Esophagus (tissue), 2 donors: ENCODE measurements at regions not wholly inside any gene's neighbourhood (a gene's known extent, or its start where the extent isn't known, plus 50 kb on each side); places are given as distances from the start of the nearest gene placed in this dataset.
"Not testable (repeated sequence)": the region's sequence is repeated elsewhere in the genome, so short reads cannot be mapped to it uniquely, and the experiment has no call there.

Experiments
- H3K27ac ChIP-seq, 2 donors: one replicate each; pipeline ENCODE4 v1.5.1; 2013; ENCODE audit warnings: low read depth in 2 of 2, mild to moderate bottlenecking in 2 of 2, inconsistent platforms in 1 of 2, low read length in 1 of 2, moderate library complexity in 1 of 2
- H3K27me3 ChIP-seq, 2 donors: one replicate each; pipeline ENCODE4 v1.6.1; 2013; ENCODE audit warnings: low read length in 2 of 2, control low read depth in 1 of 2, mild to moderate bottlenecking in 1 of 2; ENCODE audit not compliant: insufficient read depth in 2 of 2, control insufficient read depth in 1 of 2
- H3K36me3 ChIP-seq, 2 donors: one replicate each; pipeline ENCODE4 v1.6.1; 2013; ENCODE audit warnings: low read length in 1 of 2; ENCODE audit not compliant: control insufficient read depth in 2 of 2, insufficient read depth in 2 of 2
- H3K4me1 ChIP-seq, 2 donors: one replicate each; pipeline ENCODE4 v1.6.1; 2013; ENCODE audit warnings: low read length in 1 of 2; ENCODE audit not compliant: control insufficient read depth in 2 of 2, insufficient read depth in 2 of 2
- H3K4me3 ChIP-seq, 2 donors: one replicate each; pipeline ENCODE4 v1.5.1; 2013; ENCODE audit warnings: low read length in 2 of 2, mild to moderate bottlenecking in 2 of 2, low read depth in 1 of 2, moderate library complexity in 1 of 2
- H3K9me3 ChIP-seq, 2 donors: one replicate each; pipeline ENCODE4 v1.6.1; 2013; ENCODE audit warnings: mild to moderate bottlenecking in 2 of 2, low read depth in 1 of 2, low read length in 1 of 2, moderate library complexity in 1 of 2; ENCODE audit not compliant: control insufficient read depth in 2 of 2, insufficient read depth in 1 of 2
- WGBS, 2 donors: extraction: QIAGEN DNeasy Blood & Tissue Kit; methylation state at CpG; one replicate each; pipeline ENCODE4 v1.1.7; 2013; 5-methylcytosine and 5-hydroxymethylcytosine counted together
- donor health status: healthy with polysubstance abuse.
- donor health status: Bipolar disorder and iron deficiency.

DNA sequence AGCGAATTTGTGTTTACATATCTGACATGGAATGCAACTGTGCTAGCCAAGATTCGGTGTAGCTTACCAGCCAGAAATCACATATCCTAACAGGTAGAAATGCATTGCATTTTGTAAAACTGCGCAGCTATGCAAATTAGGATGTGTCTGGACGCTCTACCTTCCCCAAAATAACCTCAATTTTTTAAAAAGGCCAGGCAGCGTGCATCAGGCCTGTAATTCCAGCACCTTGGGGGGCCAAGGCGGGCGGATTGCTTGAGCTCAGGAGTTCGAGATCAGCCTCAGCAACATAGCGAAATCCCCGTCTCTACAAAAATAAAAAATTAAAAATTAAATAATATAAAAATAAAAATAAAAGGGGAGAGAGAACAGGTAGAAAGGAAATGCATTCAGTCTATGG is 305.0 kb downstream of the TYW1 start:
- H3K9me3 ChIP-seq = no peaks in the 10 kb centered on the region
- WGBS, 2 donors = 28 to 31% methylated on average over 10 of the region's 10 CpGs
- H3K4me1 ChIP-seq = no peaks in the 10 kb centered on the region
- no peaks in the 10 kb centered on the region for H3K36me3 ChIP-seq
- H3K27me3 ChIP-seq = no peaks in the 10 kb centered on the region
- peak overlapping the region; percentile 89 to 99 for H3K27ac ChIP-seq
- H3K4me3 ChIP-seq = peak overlapping the region; percentile 69 to 93

DNA sequence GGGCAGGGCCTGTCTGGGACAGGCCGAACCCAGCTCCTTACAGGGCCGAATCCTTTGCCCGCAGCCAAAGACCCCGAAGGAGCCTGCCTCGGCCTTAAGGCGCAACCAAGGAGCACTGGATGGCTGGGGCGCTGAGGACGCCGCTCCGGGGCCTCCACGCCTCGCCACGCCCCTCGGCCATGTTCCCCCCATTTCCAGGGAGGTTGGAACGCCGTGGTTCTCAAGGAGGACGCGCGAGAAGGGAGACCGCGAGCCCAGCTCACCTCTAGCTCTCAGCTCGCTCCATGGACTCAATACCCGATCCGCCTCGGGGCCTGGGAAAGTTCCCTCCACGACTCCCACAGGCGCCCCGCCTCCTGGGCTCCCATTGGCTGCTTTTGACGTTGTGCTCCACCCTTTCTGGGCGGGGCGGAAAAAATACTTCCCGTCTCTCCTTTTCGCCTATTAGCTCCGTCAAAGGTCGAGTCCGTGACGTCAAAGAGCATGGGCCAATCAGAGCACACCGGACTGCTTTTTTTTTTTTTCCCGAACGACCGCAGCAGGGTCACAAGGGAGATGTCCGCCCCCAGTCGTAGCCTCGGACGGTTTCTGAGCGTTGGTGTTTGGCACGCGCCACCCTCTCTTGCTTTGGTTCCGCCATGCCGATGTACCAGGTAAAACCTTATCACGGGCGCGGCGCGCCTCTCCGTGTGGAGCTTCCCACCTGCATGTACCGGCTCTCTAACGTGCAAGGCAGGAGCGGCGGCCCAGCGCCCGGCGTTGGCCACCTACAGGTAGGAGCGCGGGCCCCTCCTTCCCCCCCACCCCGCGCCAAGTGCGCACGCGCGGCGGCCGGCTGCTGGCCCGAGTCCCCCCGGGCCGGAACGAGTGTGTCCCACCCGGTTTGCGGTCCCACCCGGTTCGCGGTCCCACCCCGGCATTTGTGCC is 305.7 kb downstream of the TYW1 start:
- peaks cover 0 to 2% of the 10 kb centered on the region in 2 donors for H3K36me3 ChIP-seq
- no peaks in the 10 kb centered on the region for H3K9me3 ChIP-seq
- 1% methylated on average over 83 of the region's 83 CpGs for WGBS, 2 donors
- no peaks in the 10 kb centered on the region for H3K4me1 ChIP-seq
- H3K27me3 ChIP-seq = no peaks in the 10 kb centered on the region
- H3K4me3 ChIP-seq = peak overlapping the region; percentile 73 to 93
- H3K27ac ChIP-seq = peak overlapping the region; percentile 97 to 99

DNA sequence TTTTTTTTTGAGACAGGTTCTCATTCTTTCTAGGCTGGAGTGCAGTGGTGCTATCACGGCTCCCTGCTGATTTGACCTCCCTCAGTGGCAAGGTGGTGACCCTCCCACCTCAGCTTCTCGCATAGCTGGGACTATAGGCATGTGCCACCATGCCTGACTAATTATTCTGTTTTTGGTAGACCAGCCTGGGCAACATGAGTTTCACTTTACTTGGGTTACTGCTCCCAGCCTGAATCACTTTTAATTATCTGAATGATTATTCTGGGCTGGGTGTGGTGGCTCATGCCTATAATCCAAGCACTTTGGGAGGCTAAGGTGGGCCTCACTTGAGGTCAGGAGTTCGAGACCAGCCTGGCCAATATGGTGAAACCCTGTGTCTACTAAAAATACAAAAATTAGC is 308.2 kb downstream of the TYW1 start:
- not testable (repeated sequence) for H3K9me3 ChIP-seq, H3K27me3 ChIP-seq, H3K4me3 ChIP-seq, H3K4me1 ChIP-seq, H3K27ac ChIP-seq
- peaks cover 0 to 20% of the 10 kb centered on the region in 2 donors for H3K36me3 ChIP-seq
- 71 to 90% methylated on average over 3 of the region's 3 CpGs for WGBS, 2 donors

DNA sequence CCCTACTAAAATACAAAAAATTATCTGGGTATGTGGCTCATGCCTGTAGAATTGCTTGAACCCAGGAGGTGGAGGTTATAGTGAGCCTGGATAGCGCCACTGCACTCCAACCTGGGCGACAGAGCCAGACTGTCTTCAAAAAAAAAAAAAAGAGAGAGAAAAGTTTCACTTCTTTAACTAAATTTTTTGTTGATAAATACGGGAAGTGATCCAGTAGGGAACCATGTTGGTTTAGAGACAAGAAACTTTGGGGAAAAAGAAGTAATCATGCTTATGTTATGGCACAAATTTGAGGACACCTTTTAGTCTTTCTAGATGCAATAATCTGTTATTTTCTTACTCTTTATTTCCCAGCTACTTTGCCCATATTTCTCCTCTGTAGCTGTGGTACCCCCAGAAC is 309.7 kb downstream of the TYW1 start:
- H3K36me3 ChIP-seq = peaks cover 2 to 23% of the 10 kb centered on the region in 2 donors
- no peak overlapping the region for H3K4me3 ChIP-seq
- no peak overlapping the region for H3K27ac ChIP-seq
- H3K4me1 ChIP-seq = no peaks in the 10 kb centered on the region
- H3K9me3 ChIP-seq = no peaks in the 10 kb centered on the region
- 86 to 91% methylated on average over 3 of the region's 3 CpGs for WGBS, 2 donors
- no peaks in the 10 kb centered on the region for H3K27me3 ChIP-seq

DNA sequence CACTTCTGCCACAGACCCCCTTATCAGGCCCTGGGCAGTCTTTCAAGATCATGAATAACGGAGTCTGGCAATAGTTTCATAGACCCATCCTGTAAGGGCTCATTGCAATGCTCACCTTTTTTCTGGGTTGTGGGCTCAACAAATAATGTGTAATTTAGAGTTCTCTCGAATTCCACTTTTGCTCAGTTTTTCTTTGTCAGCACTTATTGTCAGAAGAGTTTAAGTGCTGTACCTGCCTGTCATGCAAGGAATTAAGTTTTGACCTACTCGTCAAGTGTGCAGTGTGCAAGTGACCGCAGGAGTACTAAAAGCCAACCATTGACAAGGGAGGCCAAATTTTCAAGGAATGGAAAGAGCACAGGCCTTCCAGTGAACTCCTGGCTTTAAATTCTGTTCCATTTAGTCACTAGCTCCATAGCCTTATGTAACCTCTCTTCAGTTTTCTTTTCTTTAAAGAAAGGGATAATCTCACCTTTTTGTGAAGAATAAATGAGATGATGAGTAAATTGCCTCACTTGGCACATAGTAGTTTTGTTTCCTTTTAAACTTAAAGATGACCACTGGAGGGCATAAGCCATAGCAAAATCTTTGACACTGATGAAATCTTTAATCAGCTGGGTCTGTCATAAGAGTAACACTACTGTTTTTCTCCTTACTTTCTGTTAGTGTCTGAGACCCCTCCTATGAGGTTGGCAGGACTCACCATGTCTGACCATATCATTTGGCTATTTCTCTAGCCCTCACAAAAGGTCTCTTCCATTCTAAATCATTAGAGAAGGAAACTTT is 313.3 kb downstream of the TYW1 start:
- Histone ChIP-seq H3K4me1 (no peaks in the 10 kb centered on the region), H3K27me3 (no peaks in the 10 kb centered on the region), H3K9me3 (no peaks in the 10 kb centered on the region), H3K27ac (no peak overlapping the region), H3K4me3 (no peak overlapping the region), H3K36me3 (peaks cover 5 to 26% of the 10 kb centered on the region in 2 donors)
- 94 to 97% methylated on average over 4 of the region's 4 CpGs for WGBS, 2 donors

DNA sequence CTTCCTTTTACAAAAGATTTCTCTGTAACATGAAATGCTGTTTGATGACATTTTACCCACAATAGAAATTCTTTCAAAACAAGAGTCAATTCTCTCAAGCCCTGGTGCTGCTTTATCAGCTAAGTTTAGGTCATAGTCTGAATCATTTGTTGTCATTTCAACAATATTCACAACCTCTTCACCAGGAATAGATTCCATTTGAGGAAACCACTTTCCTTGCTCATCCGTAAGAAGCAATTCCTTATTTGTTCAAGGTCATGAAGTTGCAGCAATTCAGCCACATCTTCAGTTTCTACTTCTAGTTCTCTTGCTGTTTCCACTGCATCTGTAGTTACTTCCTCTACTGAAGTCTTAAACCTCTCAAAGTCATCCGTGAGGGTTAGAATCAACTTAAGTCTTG is 315.3 kb downstream of the TYW1 start:
- no peaks in the 10 kb centered on the region for H3K27me3 ChIP-seq
- no peak overlapping the region for H3K4me3 ChIP-seq
- no peaks in the 10 kb centered on the region for H3K9me3 ChIP-seq
- WGBS, 2 donors = 93 to 94% methylated on average over 2 of the region's 2 CpGs
- peaks cover 5 to 29% of the 10 kb centered on the region in 2 donors for H3K36me3 ChIP-seq
- H3K27ac ChIP-seq = no peak overlapping the region
- no peaks in the 10 kb centered on the region for H3K4me1 ChIP-seq

DNA sequence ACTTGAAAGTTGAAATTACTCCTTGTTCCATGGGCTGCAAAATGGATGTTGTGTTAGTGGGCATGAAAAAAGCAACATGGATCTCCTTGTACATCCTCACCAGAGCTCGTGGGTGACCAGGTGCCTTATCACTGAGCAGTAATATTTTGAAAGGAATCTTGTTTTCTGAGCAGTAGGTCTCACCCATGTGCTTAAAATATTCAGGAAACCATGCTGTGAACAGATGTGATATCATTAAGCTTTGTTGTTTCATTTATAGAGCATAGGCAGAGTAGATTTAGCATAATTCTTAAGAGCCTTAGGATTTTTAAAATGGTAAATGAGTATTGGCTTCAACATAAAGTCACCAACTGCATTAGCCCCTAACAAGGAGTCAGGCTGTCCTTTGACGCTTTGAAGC is 316.6 kb downstream of the TYW1 start:
- H3K27ac ChIP-seq = no peak overlapping the region
- no peaks in the 10 kb centered on the region for H3K27me3 ChIP-seq
- 89 to 94% methylated on average over 2 of the region's 2 CpGs for WGBS, 2 donors
- no peak overlapping the region for H3K4me3 ChIP-seq
- peaks cover 5 to 23% of the 10 kb centered on the region in 2 donors for H3K36me3 ChIP-seq
- H3K4me1 ChIP-seq = no peaks in the 10 kb centered on the region
- H3K9me3 ChIP-seq = no peaks in the 10 kb centered on the region

DNA sequence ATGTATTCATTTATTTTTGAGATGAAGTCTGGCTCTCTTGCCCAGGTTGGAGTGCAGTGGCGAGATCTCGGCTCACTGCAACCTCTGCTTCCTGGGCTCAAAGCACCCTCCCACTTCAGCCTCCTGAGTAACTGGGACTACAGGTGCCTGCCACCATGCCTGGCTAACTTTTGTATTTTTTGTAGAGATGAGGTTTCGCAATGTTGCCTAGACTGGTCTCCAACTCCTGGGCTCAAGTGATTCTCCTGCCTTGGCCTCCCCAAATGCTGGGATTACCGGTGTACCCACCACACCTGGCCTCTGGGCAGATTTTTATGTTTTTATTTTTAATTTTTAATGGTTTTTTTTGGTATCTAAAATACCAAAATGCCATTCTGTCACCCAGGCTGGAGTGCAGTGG is 320.3 kb downstream of the TYW1 start:
- whole genome bisulfite sequencing, 2 donors = 98 to 99% methylated on average over 4 of the region's 4 CpGs
- not testable (repeated sequence) for H3K4me3 ChIP-seq, H3K27me3 ChIP-seq, H3K27ac ChIP-seq, H3K4me1 ChIP-seq, H3K36me3 ChIP-seq, H3K9me3 ChIP-seq

DNA sequence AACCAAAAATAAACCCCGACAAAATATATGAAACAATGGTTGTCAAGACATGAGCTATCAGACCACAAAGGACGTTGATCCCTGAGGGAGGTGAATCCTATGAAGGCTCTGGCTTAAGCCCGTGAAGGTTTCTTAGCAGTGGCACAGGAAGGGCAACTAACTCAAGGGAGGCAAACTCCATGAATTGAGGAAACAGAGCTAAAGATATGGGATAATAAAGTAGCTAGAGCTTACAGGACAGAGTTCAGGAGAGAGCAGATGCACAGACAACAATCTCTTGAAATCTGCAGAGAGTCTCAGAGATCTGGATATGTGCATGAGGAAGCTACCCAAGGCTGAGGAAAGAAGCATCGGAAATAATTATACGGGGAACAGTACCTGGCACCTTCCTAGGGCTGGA is 331.6 kb downstream of the TYW1 start:
- not testable (repeated sequence) for H3K9me3 ChIP-seq, H3K4me3 ChIP-seq, H3K27ac ChIP-seq, H3K4me1 ChIP-seq, H3K36me3 ChIP-seq, H3K27me3 ChIP-seq
- WGBS, 2 donors = 76 to 77% methylated on average over 5 of the region's 5 CpGs
